ENCODE measurements at regions not wholly inside any gene's neighbourhood (a gene's known extent, or its start where the extent isn't known, plus 50 kb on each side); places are given as distances from the start of the nearest gene placed in this dataset.

GRCh38 chr4:111685205-111685604 lies 460.0 kb upstream of the FAM241A start:
- DNase-seq = no peak

GRCh38 chr4:111689214-111689613 lies 456.0 kb upstream of the FAM241A start:
- DNase-seq = no peak

GRCh38 chr4:111689731-111690130 lies 455.5 kb upstream of the FAM241A start:
- DNase-seq = no peak

GRCh38 chr4:111693758-111694157 lies 451.5 kb upstream of the FAM241A start:
- DNase-seq = no peak

GRCh38 chr4:111695677-111696076 lies 449.6 kb upstream of the FAM241A start:
- DNase-seq = no peak

- no peak for DNase-seq
Measured at GRCh38 chr4:111696505-111696904, 448.7 kb upstream of the FAM241A start.

- no peak for DNase-seq
Measured at GRCh38 chr4:111697176-111697942, 447.9 kb upstream of the FAM241A start.

- no peak for DNase-seq
Measured at GRCh38 chr4:111698361-111698760, 446.9 kb upstream of the FAM241A start.

- DNase-seq = no peak
Measured at GRCh38 chr4:111699165-111699564, 446.1 kb upstream of the FAM241A start.

- no peak for DNase-seq
Measured at GRCh38 chr4:111701102-111701501, 444.2 kb upstream of the FAM241A start.

- no peak for DNase-seq
Measured at GRCh38 chr4:111707491-111707890, 437.8 kb upstream of the FAM241A start.

- no peak for DNase-seq
Measured at GRCh38 chr4:111712093-111712677, 433.1 kb upstream of the FAM241A start.

- no peak for DNase-seq
Measured at GRCh38 chr4:111713276-111713675, 432.0 kb upstream of the FAM241A start.

GRCh38 chr4:111717921-111718320 lies 427.3 kb upstream of the FAM241A start:
- no peak for DNase-seq

GRCh38 chr4:111718763-111719559 lies 426.3 kb upstream of the FAM241A start:
- DNase-seq = no peak

GRCh38 chr4:111720866-111721265 lies 424.4 kb upstream of the FAM241A start:
- no peak for DNase-seq

- no peak for DNase-seq
Measured at GRCh38 chr4:111722213-111722720, 423.0 kb upstream of the FAM241A start.

GRCh38 chr4:111736516-111736915 lies 408.7 kb upstream of the FAM241A start:
- no peak for DNase-seq

GRCh38 chr4:111744847-111745246 lies 400.4 kb upstream of the FAM241A start:
- DNase-seq = no peak

- no peak for DNase-seq
Measured at GRCh38 chr4:111748157-111748556, 397.1 kb upstream of the FAM241A start.

GRCh38 chr4:111754003-111754402 lies 391.3 kb upstream of the FAM241A start:
- DNase-seq = no peak

GRCh38 chr4:111755571-111755970 lies 389.7 kb upstream of the FAM241A start:
- no peak for DNase-seq

- DNase-seq = no peak
Measured at GRCh38 chr4:111761531-111761930, 383.7 kb upstream of the FAM241A start.

GRCh38 chr4:111770514-111770913 lies 374.7 kb upstream of the FAM241A start:
- DNase-seq = no peak

Measured in activated CD4-positive, alpha-beta T cell treated with anti-CD3 and anti-CD28 coated beads, Interleukin-2, amount 50 U/mL, for 16 hours (primary cell).